NOMO-1 treated with DMSO at 0.1 percent for 48 hours (cell line): ENCODE measurements at regions not wholly inside any gene's neighbourhood (a gene's known extent, or its start where the extent isn't known, plus 50 kb on each side); places are given as distances from the start of the nearest gene placed in this dataset.

ENCODE experiments used
- DNase-seq: peaks from one replicate; lab custom pipeline; 2025; ENCODE audit not compliant: unreplicated experiment; lab: John Stamatoyannopoulos, UW

DNA sequence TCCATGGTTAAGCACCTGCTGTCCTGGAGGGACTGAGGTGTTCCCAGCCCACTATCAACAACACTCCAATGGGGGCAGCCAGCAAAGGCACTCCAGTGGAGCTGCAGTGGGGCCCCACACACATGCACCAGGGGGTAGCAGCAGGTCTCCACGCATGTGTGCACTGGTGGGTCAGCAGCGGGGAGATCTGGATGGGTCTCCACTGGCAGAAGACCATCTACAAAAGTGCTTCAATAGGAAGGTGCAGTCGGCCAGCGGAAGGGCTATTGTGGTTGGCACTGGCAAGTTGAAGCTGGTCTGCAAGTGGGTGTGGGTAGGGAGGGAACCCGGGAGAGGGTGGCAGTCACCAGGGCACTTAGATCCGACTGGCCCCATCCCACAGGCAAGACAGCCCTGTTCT, 1355.4 kb downstream of the NSUN3 start:
- DNase-seq = no peak

DNA sequence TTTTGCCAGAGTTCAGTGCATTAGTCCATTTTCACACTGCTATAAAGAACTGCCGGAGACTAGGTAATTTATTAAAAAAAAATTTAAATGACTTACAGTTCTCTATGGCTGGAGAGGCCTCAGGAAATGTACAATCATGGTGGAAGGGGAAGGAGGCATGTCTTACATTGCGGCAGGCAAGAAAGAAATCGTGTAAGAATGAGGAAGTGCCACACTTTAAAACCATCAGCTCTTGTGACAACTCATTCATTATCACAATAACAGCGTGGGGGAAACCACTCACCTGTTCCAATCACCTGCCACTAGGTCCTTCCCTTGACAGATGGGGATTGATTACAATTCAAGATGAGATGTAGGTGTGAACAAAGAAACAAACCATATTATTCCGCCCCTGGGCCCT, 1361.4 kb downstream of the NSUN3 start:
- peak; percentile 80 for DNase-seq

DNA sequence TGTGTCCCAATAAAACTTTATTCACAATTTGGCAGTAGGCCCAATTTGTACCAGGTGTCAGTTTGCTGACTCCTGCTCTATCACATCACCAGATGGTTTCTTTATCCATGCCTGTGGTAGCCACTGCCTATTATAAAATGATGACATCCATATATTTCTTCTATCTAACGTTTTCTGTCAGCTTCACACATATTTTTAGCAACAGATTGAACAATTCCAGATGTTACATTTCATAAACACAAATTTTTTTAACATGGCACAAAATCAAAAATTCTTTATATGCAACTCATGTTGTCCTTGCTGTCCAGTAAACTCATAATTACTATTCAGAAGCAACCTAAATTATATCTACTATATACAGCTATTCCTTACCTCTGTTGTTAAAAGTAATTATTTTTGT, 1371.6 kb downstream of the NSUN3 start:
- no peak for DNase-seq

DNA sequence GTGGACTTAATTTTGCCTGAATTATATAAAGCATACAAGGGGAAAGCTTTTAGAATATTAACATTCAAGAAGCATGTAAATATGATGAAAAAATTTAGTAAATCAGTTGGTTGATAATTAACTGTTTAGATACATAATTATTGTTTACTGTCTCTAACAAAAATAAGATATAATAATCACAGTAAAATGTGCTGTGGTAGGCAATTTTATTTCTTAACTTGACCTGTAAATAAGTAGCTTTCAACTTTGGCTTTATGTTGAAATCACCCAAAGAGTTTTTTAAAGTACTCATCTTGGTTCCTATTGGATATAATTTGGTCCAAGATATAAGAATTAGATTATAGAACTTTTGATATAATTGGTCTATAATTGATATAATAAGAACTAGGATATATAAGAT, 1374.5 kb downstream of the NSUN3 start:
- no peak for DNase-seq

DNA sequence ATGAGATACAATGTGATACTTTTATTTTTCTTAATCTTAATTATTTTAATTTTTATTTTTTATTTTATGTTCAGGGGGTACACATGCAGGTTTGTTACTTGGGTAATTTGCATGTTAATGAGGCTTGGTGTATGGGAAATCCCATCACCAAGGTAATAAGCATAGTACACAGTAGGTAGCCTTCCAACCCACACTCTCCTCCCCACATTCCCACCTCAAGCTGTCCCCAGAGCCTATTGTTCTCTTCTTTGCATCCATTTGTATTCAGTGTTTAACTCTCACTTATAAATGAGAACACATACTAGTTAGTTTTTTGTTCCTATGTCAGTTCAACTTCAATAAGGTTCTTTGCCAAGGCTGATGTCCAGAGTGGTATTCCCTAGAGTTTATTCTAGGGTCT, 1375.4 kb downstream of the NSUN3 start:
- DNase-seq = no peak

DNA sequence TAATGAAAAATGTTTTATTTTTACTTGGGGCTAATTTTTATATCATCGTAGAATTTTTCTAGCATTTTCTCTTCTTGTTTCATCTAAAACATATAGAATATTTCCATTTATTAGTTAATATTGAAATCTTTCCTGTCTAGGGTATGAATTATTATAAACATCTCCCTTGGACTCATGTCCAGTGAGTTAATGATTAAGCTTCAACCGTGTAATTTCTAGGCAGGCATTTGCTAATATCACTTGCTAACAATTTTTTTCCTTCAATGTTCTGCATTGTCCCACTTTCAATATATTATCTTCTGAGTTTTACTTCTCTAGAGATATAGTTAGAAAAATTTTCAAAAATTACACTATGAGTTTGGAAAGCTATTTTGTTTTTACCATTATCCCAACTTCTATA, 1371.6 kb upstream of the EPHA6 start:
- DNase-seq = no peak

DNA sequence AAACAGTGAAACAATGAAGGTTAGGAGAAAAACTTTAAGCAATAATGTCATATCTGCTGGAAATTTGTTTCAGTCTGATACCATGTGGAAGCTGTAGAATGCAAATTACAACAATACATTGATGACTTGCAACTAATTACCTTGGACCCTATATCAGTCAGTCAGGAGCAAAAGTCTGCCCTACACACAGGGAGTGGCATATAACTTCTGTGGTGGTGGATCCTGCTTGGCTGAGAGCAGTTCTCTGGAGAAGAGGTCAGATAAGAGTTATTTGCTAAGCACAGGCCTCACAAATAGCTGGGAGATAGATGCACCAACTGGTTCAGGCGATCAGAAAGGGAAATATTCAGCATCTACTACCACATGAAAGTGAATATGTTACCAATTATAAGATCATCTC, 1364.6 kb upstream of the EPHA6 start:
- no peak for DNase-seq

DNA sequence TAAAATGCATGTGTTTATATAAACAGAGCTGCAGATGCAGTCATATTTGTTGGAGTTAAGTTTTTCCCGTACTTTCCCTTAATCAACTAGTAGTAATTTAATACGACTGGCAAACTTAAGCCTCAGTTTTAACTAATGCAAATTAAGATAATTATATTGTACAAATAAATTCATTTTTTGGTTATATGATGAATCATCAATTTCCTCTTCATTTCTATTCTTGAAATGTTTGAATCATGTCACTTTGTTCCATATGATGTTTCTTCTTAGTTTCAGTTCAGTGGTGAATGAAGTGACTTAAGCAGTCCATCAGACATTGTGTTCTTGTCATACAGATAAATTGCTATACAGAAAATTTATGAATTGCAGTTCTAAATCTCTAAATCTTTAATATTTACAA, 1361.2 kb upstream of the EPHA6 start:
- no peak for DNase-seq

DNA sequence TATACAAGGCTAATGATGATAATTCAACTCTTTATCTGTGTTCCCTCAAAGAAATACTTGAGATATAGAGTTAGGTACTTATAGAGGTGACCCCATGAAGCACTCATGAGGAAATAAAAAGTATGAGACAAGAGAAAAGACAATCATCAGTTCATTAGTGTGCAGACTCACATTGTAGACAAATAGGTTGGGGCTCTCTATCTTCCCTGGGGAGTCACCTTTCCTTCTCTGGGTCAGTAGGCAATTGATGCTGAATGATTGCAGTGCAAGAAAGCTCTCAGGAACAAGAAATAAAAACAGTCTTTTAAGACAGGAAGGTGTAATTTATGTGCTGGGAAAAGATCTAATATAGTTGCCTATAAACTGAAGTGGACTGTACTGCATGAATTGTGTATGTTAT, 1357.6 kb upstream of the EPHA6 start:
- no peak for DNase-seq

DNA sequence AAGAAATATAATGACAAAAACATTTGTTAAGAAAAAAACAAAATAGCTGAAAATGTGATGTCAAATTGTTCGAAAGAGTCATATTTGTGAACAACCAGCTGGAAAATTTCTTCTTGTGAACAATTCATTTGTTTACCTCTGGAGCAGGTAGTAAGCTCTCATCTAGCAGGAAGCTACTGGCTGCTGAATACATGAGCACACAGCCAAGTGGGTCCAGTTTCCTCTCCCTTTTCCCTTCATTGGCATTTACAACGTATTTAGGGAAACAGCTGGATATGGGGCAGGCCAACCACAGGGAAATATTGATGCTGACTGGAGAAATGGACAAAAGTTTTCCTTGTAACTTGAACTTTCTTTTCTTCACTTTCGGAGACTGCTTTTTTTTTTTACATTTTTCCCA, 1354.7 kb upstream of the EPHA6 start:
- DNase-seq = no peak

DNA sequence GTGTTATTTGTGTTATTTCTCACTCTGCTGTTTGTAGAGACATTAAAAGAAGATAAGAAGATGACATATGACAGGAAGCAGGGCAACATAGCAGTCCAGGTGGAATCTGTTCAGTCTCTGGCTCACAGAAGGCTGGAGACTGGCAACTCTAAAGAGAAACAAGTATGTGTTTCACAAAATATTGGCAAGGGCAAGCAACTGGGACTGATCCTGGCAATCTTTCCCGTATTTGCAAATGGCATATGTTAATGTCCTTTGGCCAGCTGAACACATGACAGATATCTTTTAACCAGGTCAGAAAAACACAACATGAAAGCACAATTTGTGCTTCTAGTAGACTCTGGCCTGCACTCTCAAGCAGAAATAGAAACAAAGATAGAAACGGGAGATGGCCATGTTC, 1354.1 kb upstream of the EPHA6 start:
- no peak for DNase-seq

DNA sequence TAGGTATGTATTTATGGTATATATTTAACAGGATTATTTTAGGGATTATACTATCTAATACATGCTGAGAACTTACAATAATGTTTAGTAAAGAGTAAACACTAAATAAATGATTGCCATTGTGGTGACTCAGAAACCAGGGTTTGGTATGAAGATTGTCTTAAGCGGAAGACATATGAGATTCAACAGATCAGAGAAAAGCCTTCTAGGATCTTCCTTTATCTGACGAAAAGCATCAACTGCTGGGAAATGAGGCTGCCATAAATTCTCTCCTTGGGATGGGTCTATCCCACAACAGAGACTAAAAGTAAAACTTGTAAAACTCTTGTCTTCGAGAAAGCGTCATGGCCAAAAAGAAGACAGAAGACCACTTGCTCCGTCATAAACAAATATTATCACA, 1352.2 kb upstream of the EPHA6 start:
- DNase-seq = no peak

DNA sequence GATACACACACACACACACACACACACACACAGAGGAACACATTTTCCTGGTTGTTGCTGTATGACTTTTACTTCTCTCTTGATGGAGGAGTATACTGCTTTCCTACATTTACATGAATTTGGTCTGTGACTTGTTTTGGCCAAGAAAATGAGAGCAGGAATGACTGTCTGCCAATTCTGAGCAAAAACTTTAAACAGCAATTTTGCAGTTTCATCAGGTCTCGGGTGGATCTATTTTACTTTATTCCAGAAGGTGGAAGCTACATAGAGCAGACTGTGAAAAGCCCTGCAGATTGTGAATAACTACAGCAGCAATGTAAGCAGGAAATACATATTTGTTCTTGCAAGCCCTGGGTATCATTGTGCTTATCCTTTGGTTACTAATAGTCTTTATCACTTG, 1350.0 kb upstream of the EPHA6 start:
- DNase-seq = no peak

DNA sequence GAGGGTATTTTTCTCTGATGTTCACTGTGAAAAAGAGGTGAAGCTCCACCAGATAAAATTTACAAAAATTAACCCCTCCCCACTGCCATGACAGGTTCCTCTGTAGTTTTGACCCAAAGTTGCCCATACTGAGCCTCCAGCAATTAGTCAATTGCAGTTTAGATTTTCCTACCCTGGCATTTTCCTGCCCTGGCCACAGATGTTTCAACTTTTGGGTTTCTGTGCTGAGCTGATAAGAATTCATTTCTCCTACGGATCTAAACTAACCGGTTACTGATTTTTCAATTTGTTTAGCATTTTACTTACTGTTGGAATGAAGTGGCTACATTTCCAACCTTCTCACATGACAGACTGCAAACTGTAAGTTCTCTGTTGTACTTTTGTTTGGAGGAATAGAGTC, 1346.1 kb upstream of the EPHA6 start:
- DNase-seq = no peak

DNA sequence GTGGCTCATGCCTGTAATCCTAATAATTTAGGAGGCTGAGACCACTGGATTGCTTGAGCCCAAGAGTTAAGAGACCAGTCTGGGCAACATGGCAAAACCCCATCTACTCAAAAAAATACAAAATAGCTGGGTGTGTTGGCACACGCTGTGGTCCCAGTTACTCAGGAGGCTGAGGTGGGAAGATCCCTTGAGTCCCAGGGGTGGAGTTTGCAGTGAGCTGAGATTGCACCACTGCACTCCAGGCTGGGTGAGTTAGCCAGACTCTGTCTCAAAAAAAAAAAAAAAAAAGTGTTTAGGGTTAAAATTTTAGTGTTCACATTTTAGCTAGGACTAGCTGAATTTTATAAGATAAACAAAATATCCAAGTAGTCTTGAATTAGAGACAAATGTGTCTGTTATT, 1340.1 kb upstream of the EPHA6 start:
- no peak for DNase-seq

DNA sequence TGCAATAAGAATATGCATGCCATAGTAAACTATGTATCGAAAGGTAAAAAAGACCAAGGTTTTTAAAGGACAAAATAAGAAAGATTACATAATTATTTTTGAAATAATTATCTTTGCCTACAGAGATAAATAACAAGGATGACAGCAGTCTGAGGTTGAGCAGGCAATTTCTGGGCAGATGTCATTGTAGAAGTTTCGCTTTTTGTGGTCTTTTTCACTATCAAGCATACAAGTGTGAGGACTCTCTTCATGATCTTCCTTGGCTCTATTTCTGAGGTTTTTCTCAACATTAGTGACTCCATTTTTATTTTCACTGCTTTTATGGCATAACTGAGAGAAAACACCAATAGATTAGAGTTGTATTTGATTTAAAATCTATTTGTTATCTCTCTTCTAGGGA, 1337.9 kb upstream of the EPHA6 start:
- DNase-seq = no peak

DNA sequence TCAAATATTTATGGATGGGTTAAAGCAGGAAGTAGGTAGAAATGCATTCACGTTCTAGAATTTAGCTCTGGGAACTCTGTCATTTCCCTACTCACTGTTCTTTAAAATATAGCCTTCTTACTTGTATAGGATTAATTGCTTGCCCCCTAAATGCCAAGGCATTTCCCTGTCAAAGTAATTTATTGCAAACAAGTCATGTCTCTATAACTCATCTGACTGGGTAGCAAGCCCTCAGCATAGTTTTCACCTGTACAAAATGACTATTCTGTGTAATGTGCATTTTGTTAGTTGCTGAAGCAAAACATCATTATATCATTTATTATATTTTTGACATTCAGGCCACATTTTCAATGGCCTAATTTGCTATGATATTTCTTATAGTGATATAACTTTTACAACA, 1308.2 kb upstream of the EPHA6 start:
- DNase-seq = no peak

DNA sequence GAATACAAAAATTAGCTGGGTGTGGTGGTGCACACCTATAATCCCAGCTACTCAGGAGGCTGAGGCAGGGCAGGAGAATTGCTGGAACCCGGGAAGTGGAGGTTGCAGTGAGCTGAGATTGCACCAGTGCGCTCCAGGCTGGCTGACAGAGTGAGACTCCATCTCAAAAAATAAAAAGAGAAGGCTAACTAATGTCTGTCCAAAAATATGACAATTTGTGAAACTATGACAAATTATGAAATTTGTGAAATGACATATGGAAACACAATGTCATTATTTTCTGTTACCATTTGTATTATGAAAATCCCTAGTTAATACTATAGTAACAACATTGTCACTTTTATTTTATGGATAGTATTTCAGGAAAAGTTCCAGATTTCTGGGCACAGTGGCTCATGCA, 1306.3 kb upstream of the EPHA6 start:
- DNase-seq = no peak

DNA sequence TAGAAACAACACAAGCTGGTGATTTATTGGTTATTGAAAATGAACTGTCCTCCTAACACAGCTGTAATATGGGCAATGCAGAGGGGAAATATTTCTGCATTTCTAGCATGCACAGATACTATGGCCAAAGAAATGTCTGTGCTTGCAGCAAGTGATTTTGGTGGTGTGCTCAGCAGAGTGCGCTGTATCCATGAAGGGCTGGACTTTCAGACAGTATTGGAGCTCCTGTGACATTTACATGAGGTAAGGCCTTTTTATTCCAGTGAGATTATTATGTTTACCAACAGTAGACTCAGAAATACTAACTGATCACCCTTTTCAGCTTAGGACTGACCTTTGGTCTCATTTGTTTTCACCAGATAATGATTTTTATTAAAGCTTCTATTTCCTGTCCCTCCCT, 1302.6 kb upstream of the EPHA6 start:
- no peak for DNase-seq

DNA sequence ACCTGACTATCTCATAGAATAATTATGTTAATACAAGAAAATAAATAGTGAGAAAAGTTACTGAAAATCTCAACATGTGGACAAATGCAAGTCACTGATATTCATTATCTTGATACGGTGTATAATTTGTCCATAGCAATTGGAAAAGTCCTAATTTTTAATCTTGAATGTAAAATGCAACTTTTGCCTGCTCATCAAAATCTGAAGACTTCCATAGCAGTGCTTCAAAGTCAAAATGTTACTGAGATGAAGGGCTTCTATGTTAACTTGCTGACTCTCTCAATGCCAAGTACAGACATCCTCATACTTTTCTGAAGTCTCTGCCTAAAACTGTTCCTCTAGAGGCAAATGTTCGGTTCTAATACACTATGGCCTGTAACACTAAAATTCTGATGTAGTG, 1300.1 kb upstream of the EPHA6 start:
- no peak for DNase-seq

DNA sequence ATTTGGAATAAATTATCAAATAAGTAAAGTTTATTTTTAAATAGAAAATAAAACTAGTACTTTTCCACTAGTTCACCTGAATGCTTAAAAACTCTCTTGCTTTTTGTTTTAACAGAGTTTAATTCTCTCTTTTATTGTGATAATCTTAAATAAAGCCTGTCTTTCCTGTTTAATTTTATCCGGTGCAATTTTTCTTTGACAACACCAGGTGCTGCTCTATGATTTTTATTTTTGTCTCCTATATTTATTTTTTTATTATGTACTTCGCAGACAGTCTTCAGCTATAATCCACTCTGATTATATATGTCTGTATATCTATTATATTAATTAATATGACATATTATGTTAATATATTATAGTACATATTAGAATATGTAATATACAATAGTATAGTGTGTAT, 1293.0 kb upstream of the EPHA6 start:
- no peak for DNase-seq

DNA sequence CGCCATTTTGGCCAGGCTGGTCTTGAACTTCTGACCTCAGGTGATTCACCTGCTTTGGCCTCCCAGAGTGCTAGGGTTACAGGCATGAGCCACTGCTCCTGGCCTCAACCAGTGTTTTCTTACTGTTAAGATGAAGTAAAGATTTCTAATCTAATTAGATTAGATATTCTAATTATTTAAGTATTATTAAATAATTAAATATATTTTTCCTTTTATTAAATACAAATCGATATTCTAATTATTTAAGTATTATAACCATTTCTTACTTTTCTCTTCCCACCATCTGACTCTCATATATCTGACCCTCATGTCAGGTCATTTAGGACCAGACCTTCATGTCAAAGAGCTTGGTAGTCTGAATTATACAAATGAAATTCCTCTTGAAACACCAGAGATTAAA, 1291.9 kb upstream of the EPHA6 start:
- DNase-seq = no peak

DNA sequence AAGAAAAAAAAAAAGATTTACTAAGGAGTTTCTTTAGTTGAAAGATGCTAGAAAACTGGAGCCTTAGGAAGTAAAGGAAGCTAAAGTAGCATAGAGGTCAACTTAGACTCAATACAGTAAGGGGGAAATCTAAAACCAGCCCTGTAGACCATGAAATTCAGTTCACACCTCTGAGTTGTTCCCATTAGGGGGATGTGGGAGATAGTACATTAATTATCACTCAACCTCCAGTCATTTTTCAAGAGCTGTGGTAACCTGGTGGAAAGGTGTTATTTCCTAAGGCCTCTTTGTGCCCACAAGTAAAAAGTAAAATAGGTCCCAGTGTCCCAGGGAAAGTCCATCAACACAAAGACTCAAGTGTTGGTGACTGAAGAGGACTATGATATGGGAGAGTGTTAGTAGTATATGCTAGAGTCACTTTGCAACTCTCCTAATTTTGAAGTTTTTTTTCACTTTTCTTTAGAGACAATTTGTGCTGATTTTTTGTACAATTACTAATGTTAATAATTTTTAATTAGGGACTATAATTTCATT, 1274.4 kb upstream of the EPHA6 start:
- DNase-seq = no peak

DNA sequence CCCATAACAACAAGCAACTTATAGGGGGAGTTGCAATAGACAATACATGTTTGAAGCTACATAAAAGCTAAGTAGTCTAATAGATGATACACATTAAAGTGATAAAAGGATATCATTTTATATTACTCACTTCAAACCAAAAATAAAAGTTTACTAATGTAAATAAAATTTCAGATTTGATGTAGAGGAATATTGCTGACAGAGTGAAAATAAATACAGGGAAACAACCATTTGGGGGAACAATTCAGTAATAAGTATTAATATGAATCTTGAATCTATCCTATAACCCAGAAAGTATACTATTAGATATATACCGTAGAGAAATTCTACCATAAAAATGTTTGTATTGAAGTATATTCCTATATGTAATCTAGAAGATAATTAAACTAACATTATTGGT, 1248.9 kb upstream of the EPHA6 start:
- no peak for DNase-seq
